GM19468 (cell line): ENCODE measurements at regions not wholly inside any gene's neighbourhood (a gene's known extent, or its start where the extent isn't known, plus 50 kb on each side); places are given as distances from the start of the nearest gene placed in this dataset.

Experiments
- ATAC-seq: cut with Tn5 transposase; IDR thresholded peaks from one replicate; pipeline ENCODE4 v1.9.1; 2021; ENCODE audit warnings: mild to moderate bottlenecking, moderate library complexity, moderate number of reproducible peaks; ENCODE audit not compliant: unreplicated experiment; ENCODE audit errors: extremely low read depth

- ATAC-seq = no peak
Measured at GRCh38 chr3:81293156-81293555, 468.3 kb downstream of the GBE1 start.

GRCh38 chr3:81291586-81291985 lies 469.9 kb downstream of the GBE1 start:
- ATAC-seq = no peak

DNA sequence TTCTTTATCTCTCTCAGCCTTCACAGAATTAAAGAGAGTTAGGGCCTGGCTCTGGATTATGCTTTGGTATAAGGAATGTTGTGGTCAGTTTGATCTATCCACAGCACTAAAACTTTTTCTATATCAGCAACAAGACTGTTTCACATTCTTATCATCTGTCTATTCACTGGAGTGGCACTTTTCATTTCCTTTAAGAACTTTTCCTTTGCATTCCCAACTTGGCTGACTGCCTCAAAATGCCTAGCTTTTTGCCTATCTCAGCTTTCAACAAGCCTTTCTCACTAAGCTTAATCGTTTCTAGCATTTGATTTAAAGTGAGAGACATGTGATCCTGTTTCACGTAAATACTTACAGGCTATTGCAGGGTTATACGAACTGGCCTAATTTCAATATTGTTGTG lies 471.8 kb downstream of the GBE1 start:
- no peak for ATAC-seq

GRCh38 chr3:81279481-81280379 lies 481.7 kb downstream of the GBE1 start:
- no peak for ATAC-seq

DNA sequence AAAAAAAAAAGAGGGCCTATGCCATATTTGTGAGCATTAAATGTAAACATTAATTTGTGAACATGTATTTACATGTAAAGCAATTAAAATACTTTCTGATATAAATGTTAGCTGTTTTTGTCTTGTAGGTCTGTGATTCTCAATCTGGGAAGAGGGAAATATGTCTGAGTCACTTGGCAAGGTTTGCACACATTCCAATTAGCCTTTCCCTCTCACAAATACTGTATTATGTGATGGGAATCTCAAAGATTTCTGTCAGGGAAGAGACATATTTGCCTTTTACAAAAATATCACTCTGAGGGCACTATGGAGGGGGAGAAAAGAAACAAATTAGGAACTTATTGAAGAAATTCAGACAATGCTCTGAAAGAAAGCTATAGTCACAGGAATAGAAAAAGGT lies 483.6 kb downstream of the GBE1 start:
- ATAC-seq = no peak

DNA sequence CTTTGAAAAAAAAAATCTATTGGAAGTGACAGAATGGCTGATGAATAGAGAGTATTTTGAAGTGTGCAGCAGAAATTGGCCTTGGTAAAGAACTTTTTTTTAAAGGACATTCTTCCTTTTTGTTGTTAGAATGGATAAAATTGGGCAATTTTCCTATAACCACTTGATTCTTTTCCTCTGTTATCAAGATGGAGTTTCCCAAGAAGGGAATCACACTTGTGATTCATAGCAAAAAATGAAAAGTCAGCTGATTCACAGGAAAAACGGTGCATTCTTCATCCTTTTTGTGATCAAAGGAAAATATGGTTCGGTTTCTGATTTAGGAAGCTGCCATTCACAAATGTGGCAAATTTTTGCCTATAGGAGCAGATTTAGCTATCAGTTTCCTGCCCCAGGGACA lies 486.8 kb downstream of the GBE1 start:
- ATAC-seq = no peak

DNA sequence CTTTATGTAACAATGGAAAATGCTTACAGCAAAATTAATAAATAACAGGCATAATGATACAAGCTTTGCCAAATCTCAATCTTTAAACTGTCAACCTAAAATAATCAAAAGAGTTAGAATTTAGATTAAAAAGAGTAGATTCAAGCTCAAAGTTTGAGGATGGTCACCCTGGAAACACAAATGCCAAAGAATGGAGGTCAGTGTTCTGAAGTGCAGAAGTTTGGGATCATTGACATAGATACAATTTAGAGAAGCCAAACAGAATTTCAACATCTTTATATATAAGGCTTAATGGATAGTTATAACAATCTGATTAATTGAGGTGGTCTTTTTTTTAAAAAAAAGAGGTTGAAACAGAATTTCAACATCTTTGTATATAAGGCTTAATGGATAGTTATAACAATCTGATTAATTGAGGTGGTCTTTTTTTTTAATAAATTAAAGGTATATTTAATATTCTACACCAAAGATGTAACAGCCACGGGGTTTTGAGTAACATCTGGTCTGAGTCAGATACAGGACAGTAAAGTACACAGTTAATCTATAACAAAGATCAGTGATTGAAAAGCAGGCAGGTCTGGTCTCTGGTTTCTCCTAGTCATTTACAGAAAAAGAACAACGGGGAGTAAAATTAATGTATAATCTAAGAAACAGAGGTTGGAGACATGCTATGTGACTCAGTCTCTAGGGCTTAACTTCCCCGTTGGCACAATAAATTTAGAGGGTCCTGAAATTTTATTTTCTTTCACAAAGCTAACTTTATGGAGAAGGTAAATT lies 490.7 kb downstream of the GBE1 start:
- ATAC-seq = peak; percentile 96

DNA sequence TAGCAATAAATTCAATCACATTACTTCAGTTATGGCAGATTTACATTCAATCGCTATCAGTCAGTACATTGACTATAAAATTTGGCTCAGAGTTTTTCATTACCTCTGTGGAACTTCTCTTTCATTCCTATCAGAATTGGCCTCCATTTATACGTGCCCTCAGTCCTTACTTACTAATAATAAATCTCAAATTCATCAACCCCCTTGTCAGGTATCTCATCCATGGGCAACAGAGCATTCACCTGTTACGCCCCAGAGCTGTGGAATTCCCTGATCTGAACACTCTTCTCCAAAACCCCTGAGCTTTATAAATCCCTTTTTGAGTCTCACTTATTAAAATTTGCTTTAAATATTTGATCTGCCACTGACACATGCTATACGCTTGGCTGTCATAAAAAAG lies 492.9 kb downstream of the GBE1 start:
- no peak for ATAC-seq

GRCh38 chr3:81261996-81262395 lies 499.4 kb downstream of the GBE1 start:
- ATAC-seq = no peak

DNA sequence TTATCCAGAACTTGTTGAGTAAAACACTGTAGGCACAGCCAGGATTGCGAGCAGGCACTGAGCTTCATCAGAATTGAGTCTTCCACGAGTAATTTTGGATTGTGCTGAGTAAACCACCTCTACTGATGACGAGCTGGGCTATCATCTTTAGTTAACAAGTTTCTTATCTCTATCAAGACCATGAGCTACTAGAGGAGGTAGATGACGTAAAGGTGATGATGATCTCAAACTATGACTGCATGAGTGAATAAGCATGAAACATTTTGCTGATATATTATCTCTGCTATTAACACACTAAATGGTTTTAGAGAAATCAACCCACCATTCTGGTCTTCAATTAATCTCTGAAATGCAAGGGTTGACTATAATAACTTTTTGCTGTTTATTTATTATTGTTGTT lies 506.0 kb downstream of the GBE1 start:
- no peak for ATAC-seq

DNA sequence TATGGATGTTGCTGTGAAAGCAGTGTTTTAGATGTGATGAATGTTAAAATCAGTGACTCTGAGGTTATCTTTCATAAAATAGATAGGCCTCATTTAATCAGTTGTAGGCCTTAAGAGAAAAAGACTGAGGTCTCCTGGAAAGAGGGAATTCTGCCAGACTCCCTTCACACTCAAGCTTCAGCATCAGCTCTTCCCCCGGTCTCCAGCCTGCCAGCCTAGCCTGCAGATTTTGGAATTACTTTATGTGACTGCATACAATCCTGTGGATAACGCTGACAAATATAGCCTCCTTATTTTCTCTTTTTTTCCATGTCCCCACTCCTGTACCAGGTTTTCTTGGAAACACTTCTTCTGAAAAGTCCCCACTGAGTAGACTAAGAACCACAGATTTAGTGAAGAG lies 510.3 kb downstream of the GBE1 start:
- ATAC-seq = no peak

GRCh38 chr3:81249540-81250029 lies 511.9 kb downstream of the GBE1 start:
- ATAC-seq = peak; percentile 50

DNA sequence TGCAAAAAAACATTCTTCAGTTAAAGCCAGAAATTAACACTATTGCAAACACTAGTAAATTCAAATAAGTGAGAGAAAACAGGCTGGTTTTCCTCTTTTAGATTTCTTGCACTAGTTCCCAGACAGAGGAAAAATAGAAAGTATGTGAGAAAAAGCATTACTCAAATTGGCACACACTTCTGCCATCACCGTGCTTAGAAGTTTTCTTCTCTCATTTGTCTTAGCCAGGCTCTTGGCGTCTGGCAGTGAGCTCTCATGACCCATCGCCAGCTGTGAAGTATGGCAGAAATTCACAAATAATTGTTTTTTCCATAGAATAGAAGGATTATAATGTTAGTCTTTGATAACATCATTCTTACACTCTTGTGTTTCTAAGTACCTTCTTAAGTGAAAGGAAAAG lies 515.9 kb downstream of the GBE1 start:
- ATAC-seq = no peak

GRCh38 chr3:81245043-81245442 lies 516.4 kb downstream of the GBE1 start:
- no peak for ATAC-seq

GRCh38 chr3:81244231-81244630 lies 517.2 kb downstream of the GBE1 start:
- ATAC-seq = no peak

- ATAC-seq = no peak
Measured at GRCh38 chr3:81242871-81243270, 518.6 kb downstream of the GBE1 start.

GRCh38 chr3:81237181-81237580 lies 524.3 kb downstream of the GBE1 start:
- no peak for ATAC-seq

GRCh38 chr3:81218023-81218422 lies 543.4 kb downstream of the GBE1 start:
- no peak for ATAC-seq

GRCh38 chr3:81217101-81217500 lies 544.3 kb downstream of the GBE1 start:
- no peak for ATAC-seq

DNA sequence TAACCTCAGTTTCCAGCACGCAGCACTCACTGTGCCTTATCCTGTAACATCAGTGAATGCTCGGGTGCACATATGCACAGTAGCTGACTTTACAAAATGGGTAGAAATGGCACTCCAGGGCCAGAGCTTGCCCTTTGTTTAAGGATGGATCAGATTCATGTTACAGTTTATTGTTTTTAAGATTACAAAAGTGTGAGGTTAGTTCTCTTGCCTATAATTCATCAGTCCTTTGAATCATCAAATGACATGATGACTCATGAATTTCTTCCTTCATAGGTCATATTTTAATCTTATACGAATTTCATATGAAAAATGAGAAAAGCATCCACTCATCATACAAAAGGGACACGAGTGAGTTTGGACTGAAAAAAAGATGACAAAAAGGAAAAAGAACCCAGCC lies 545.3 kb downstream of the GBE1 start:
- ATAC-seq = no peak

DNA sequence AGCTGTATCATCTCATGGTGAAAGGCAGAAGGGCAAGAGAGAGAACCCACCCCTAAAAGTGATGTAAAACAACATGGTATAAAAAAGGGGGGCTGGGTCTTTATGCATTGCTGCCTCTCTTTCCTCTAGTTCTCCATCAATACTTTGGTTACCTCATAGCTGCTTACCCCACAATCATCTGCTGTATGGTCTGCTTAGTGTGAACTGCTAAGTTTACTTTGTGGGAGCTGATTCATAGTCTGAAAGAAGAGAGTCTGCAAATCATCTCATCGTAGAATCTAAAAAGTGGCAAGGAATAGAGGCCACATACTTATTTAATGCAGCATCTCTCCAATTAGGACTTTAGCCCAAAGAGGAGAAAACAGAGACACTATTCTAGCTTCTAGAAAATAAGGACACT lies 546.8 kb downstream of the GBE1 start:
- no peak for ATAC-seq
